ENCODE measurements at regions not wholly inside any gene's neighbourhood (a gene's known extent, or its start where the extent isn't known, plus 50 kb on each side); places are given as distances from the start of the nearest gene placed in this dataset.

GRCh38 chr1:194028002-194028401 lies 841.6 kb upstream of the B3GALT2 start:
- TF ChIP-seq, protein P1, sequence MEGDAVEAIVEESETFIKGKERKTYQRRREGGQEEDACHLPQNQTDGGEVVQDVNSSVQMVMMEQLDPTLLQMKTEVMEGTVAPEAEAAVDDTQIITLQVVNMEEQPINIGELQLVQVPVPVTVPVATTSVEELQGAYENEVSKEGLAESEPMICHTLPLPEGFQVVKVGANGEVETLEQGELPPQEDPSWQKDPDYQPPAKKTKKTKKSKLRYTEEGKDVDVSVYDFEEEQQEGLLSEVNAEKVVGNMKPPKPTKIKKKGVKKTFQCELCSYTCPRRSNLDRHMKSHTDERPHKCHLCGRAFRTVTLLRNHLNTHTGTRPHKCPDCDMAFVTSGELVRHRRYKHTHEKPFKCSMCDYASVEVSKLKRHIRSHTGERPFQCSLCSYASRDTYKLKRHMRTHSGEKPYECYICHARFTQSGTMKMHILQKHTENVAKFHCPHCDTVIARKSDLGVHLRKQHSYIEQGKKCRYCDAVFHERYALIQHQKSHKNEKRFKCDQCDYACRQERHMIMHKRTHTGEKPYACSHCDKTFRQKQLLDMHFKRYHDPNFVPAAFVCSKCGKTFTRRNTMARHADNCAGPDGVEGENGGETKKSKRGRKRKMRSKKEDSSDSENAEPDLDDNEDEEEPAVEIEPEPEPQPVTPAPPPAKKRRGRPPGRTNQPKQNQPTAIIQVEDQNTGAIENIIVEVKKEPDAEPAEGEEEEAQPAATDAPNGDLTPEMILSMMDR (IDR thresholded peaks at IDR 0.05), result no peak
- TF ChIP-seq POLR2A (IDR thresholded peaks at IDR 0.05) (no peak), EP300 (IDR thresholded peaks at IDR 0.05) (no peak), POLR2AphosphoS5 (IDR thresholded peaks at IDR 0.05) (no peak)
